Testis (tissue), 2 donors: ENCODE measurements at regions not wholly inside any gene's neighbourhood (a gene's known extent, or its start where the extent isn't known, plus 50 kb on each side); places are given as distances from the start of the nearest gene placed in this dataset.

Source experiments
- CTCF ChIP-seq, 3 experiments: fragments of 450-650 bp in 2 of 3; fragments of 200-600 bp in 1 of 3; sonication (generic) in 1 of 3; IDR thresholded peaks; one replicate each; pipeline ENCODE4 v1.5.1; 2016 to 2019; ENCODE audit warnings: antibody characterized with exemption in 3 of 3, mild to moderate bottlenecking in 2 of 3, moderate library complexity in 1 of 3
- POLR2A ChIP-seq: fragments of 450-650 bp; IDR thresholded peaks from one replicate; pipeline ENCODE4 v1.6.1; 2017; ENCODE audit warnings: antibody characterized with exemption, mild to moderate bottlenecking, moderate library complexity

GRCh38 chr7:136173874-136174273 lies 196.7 kb upstream of the MTPN start:
- TF ChIP-seq CTCF (IDR thresholded peaks at IDR 0.05) (no peak), POLR2A (no peak)
